Mucosa of rectum (tissue), 2 donors: ENCODE measurements at regions not wholly inside any gene's neighbourhood (a gene's known extent, or its start where the extent isn't known, plus 50 kb on each side); places are given as distances from the start of the nearest gene placed in this dataset.

Experiments used
- H3K27ac ChIP-seq, 2 donors: one replicate each; pipeline ENCODE4 v1.7.0; 2013; ENCODE audit warnings: inconsistent platforms in 2 of 2, low read depth in 2 of 2, low read length in 2 of 2
- H3K27me3 ChIP-seq, 2 donors: one replicate each; pipeline ENCODE4 v1.7.0; 2013; ENCODE audit warnings: low read length in 2 of 2; ENCODE audit not compliant: control insufficient read depth in 2 of 2, insufficient read depth in 2 of 2
- H3K36me3 ChIP-seq, 2 donors: one replicate each; pipeline ENCODE4 v1.7.0; 2013; ENCODE audit warnings: low read length in 2 of 2; ENCODE audit not compliant: control insufficient read depth in 2 of 2, insufficient read depth in 2 of 2
- H3K4me1 ChIP-seq, 2 donors: one replicate each; pipeline ENCODE4 v1.7.0; 2013; ENCODE audit warnings: low read length in 2 of 2, mild to moderate bottlenecking in 1 of 2; ENCODE audit not compliant: control insufficient read depth in 2 of 2, insufficient read depth in 2 of 2
- H3K4me3 ChIP-seq, 2 donors: one replicate each; pipeline ENCODE4 v1.7.0; 2013; ENCODE audit warnings: low read length in 2 of 2
- H3K9ac ChIP-seq, 2 donors: one replicate each; pipeline ENCODE4 v1.7.0; 2013; ENCODE audit warnings: low read length in 2 of 2, low read depth in 1 of 2, mild to moderate bottlenecking in 1 of 2
- H3K9me3 ChIP-seq, 2 donors: one replicate each; pipeline ENCODE4 v1.7.0; 2013; ENCODE audit warnings: low read length in 2 of 2; ENCODE audit not compliant: control insufficient read depth in 2 of 2
- donor health status: healthy.
- donor health status: Normal muscosa, but diverticular disease.

DNA sequence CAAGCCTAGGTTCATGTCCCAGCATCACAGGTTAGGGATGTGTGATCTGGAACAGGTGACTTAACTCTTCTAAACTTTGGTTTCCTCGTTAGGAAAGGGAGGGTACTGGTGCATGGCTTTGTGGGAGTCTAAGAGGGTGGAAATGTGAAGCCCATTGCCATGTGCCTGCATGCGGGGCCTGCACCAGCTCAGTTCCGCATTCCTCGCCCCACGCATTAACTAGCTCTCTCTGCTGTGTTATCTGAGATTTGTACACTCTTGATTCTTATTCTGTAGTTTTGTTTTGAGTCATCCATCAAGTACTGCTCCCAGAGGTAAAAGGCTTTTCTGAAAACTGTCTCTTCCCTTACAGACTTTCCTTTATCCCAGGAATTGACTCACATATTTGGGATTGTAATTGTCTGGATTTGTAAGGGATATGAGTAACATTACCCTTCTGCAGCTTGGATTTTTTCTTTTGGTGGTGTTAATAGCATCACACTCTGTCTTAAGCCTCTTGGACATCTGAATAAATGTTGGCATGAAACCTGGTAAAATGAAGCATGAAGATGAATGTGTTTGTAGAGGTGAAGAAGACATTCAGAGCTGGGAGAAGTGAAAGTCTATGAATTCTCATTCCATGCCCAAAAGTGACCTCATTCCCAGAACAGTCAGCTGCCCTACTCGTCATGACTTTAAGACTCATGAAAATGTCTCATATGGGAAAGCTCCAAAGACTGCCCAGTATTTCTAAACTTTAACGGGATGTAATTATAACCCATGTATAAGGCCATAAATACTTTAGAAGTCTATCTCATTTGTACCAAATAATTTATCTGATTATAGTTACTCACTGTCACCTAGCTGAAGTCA lies 357.3 kb downstream of the FOXA2 start:
- H3K36me3 ChIP-seq, result no peaks in the 10 kb centered on the region
- H3K4me1 ChIP-seq, result no peaks in the 10 kb centered on the region
- no peaks in the 10 kb centered on the region for H3K9me3 ChIP-seq

DNA sequence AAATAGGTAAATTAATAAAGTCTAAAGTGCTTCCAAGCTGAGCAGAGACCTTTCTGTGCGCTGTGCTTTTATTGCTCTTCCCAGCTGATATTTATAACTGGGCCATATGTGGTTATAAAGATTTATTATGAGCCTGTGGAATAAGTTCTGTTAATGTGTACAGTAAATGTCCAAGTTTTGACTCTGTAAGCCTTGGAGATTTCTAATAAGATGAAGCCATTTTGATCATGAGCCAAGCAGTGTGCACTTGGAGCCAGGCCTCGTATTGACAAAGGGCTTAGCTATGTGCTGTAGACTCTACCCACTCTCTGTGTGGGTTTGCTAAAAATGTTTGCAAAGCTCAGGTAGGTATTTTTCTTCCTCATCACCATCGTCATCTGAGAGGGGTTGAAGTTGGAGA lies 361.1 kb downstream of the FOXA2 start:
- Histone ChIP-seq H3K27ac (no peak overlapping the region), H3K9ac (no peak overlapping the region), H3K4me3 (no peak overlapping the region), H3K4me1 (no peaks in the 10 kb centered on the region), H3K9me3 (no peaks in the 10 kb centered on the region), H3K27me3 (no peaks in the 10 kb centered on the region), H3K36me3 (no peaks in the 10 kb centered on the region)

More for the DNA sequence above, 357.3 kb downstream of the FOXA2 start:
- no peak overlapping the region for H3K9ac ChIP-seq
- H3K27ac ChIP-seq, result no peak overlapping the region
- H3K4me3 ChIP-seq, result no peak overlapping the region
- no peaks in the 10 kb centered on the region for H3K27me3 ChIP-seq

- Histone ChIP-seq H3K4me1 (no peaks in the 10 kb centered on the region), H3K36me3 (no peaks in the 10 kb centered on the region), H3K27me3 (no peaks in the 10 kb centered on the region), H3K4me3 (no peak overlapping the region), H3K9ac (no peak overlapping the region), H3K27ac (no peak overlapping the region), H3K9me3 (no peaks in the 10 kb centered on the region)
These were observed 366.5 kb downstream of the FOXA2 start for GRCh38 chr20:22217712-22218352.

GRCh38 chr20:22216984-22217383 lies 367.4 kb downstream of the FOXA2 start:
- Histone ChIP-seq H3K27me3 (no peaks in the 10 kb centered on the region), H3K36me3 (no peaks in the 10 kb centered on the region), H3K4me3 (no peak overlapping the region), H3K4me1 (no peaks in the 10 kb centered on the region), H3K9ac (no peak overlapping the region), H3K27ac (no peak overlapping the region), H3K9me3 (no peaks in the 10 kb centered on the region)

DNA sequence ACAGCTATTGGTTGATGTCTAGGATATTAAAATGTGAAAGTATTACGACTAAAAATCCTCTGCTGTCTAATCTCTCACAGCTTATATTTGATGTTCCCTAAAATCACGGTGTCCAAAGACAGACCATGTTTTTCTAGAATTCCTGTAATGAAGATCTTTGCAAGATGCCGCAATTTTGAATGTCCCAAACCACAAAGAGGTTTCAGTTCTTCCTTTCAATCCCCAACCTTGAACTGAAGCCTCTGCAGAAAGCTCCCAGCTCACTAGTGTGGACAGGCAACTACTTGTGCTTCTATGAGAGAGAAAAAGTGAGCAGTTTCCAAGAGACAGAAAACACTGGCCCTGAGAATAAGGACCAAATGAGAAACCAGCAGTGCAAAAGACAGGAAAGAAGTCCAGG lies 370.1 kb downstream of the FOXA2 start:
- no peak overlapping the region for H3K9ac ChIP-seq
- no peaks in the 10 kb centered on the region for H3K27me3 ChIP-seq
- H3K36me3 ChIP-seq, result no peaks in the 10 kb centered on the region
- no peak overlapping the region for H3K4me3 ChIP-seq
- H3K9me3 ChIP-seq, result no peaks in the 10 kb centered on the region
- H3K4me1 ChIP-seq, result no peaks in the 10 kb centered on the region
- no peak overlapping the region for H3K27ac ChIP-seq

- no peak overlapping the region for H3K4me3 ChIP-seq
- H3K9ac ChIP-seq, result no peak overlapping the region
- H3K4me1 ChIP-seq, result no peaks in the 10 kb centered on the region
- no peaks in the 10 kb centered on the region for H3K27me3 ChIP-seq
- no peak overlapping the region for H3K27ac ChIP-seq
- H3K36me3 ChIP-seq, result no peaks in the 10 kb centered on the region
- H3K9me3 ChIP-seq, result no peaks in the 10 kb centered on the region
These were observed 371.1 kb downstream of the FOXA2 start for GRCh38 chr20:22213271-22213670.

DNA sequence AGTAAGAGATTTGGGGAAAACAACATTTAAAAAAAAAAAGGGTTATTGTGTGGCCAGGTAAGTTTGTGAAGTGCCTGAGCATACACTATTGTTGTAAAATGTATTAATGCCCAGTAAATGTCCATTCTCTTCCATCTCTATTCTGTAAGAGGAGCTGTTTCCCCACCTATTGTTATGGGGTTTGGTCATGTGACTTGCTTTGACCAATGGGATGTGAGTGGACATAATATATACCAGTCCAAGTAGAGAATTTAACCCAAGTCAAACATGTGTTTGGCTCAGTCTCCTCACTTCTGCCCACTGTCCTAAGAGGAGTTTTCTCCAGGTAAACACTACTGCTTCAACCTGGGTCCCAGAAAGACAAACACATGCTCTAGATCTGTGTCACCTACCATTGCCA lies 377.1 kb downstream of the FOXA2 start:
- H3K9me3 ChIP-seq, result no peaks in the 10 kb centered on the region
- no peaks in the 10 kb centered on the region for H3K4me1 ChIP-seq
- no peak overlapping the region for H3K4me3 ChIP-seq
- H3K27me3 ChIP-seq, result no peaks in the 10 kb centered on the region
- no peak overlapping the region for H3K27ac ChIP-seq
- H3K9ac ChIP-seq, result no peak overlapping the region
- no peaks in the 10 kb centered on the region for H3K36me3 ChIP-seq

- no peaks in the 10 kb centered on the region for H3K9me3 ChIP-seq
- no peaks in the 10 kb centered on the region for H3K36me3 ChIP-seq
- H3K4me1 ChIP-seq, result no peaks in the 10 kb centered on the region
- no peaks in the 10 kb centered on the region for H3K27me3 ChIP-seq
- H3K9ac ChIP-seq, result no peak overlapping the region
- H3K27ac ChIP-seq, result no peak overlapping the region
- H3K4me3 ChIP-seq, result no peak overlapping the region
These were observed 379.6 kb downstream of the FOXA2 start for GRCh38 chr20:22204801-22205200.

DNA sequence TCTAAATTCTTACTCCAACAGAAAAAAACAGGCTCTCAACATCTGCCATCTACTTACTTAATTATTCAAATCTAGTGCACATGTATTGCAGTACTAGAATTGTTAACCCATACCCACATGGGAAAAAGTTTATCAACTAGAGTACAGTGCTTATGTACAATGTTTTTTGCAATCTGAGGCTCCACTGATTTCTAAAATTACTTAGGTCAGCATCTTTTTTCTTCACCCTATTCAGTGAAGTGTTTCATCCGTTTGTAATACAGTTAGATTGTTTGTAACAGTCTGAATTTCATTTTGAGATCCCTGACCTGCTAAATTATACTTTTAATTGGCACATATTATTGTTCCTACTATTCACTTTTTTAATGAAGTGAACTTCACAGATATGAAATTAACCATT lies 402.2 kb downstream of the FOXA2 start:
- Histone ChIP-seq H3K27me3 (no peaks in the 10 kb centered on the region), H3K4me3 (no peak overlapping the region), H3K9ac (no peak overlapping the region), H3K9me3 (no peaks in the 10 kb centered on the region), H3K36me3 (no peaks in the 10 kb centered on the region), H3K27ac (no peak overlapping the region), H3K4me1 (no peaks in the 10 kb centered on the region)

DNA sequence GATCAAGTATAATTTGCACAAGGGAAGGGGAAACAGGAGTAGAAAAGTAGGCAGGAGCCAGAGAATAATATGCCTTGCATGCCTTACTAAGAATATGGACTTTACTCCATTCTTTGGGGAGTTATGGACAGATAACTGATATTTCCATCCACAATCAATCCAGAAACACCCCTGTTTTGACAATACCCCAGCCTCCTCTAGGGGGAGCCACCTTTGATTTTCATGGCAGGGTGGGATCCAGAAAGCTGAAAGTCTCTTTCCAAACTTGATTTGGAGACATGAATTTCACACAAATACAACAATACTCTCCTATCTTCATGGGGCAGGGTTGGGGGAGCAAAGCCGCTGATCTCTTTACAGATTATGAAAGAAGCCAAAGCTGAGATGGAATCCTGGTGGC lies 404.1 kb downstream of the FOXA2 start:
- H3K9me3 ChIP-seq, result no peaks in the 10 kb centered on the region
- H3K9ac ChIP-seq, result no peak overlapping the region
- H3K27ac ChIP-seq, result no peak overlapping the region
- H3K36me3 ChIP-seq, result no peaks in the 10 kb centered on the region
- H3K4me1 ChIP-seq, result no peaks in the 10 kb centered on the region
- H3K27me3 ChIP-seq, result no peaks in the 10 kb centered on the region
- no peak overlapping the region for H3K4me3 ChIP-seq
